ENCODE measurements at regions not wholly inside any gene's neighbourhood (a gene's known extent, or its start where the extent isn't known, plus 50 kb on each side); places are given as distances from the start of the nearest gene placed in this dataset.

DNA sequence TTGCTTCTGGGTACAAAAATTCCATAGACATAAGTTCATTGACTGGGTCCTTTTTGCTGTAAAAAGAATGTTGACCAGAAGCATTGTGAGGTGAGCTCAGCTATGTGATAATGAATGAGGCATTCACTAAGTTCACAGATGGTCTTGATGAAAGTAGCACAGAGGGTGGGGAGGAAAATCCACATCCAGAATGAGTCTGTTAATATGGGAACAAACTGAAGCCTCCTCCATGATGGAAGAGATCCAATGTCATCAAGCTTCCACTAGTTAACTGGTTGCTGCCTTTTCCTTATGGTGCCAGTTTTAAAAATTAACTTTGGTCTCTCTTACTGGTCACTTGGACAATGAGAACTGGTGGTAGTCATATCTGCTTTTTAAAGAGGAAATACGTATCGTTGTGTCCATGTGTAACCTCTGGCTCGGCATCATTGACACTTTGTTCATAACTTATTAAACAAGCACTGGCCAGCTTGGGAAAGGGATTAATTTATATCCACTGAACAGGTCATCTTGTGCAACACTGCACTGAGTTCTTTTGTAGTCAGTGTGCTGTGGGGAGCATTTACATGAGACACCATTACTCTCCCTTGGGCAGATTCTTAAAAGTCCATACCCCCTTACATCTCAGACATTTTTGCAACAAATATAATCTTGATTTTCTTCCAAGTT, 88.6 kb downstream of the ADAMTS1 start:
- Mint-ChIP-seq H3K4me1 (no peaks in the 10 kb centered on the region), H3K9me3 (no peaks in the 10 kb centered on the region), H3K27me3 (peaks cover 6% of the 10 kb centered on the region), H3K36me3 (ENCODE audit: low read depth) (no peaks in the 10 kb centered on the region), H3K27ac (no peak overlapping the region), H3K4me3 (no peak overlapping the region)
- ATAC-seq (replicated peaks), result no peak

GRCh38 chr21:26754853-26755252, 90.4 kb downstream of the ADAMTS1 start:
- Mint-ChIP-seq H3K4me3 (no peak overlapping the region), H3K9me3 (no peaks in the 10 kb centered on the region), H3K36me3 (ENCODE audit: low read depth) (no peaks in the 10 kb centered on the region), H3K27ac (no peak overlapping the region), H3K27me3 (peaks cover 5% of the 10 kb centered on the region), H3K4me1 (no peaks in the 10 kb centered on the region)
- no peak for ATAC-seq (replicated peaks)

- Mint-ChIP-seq H3K9me3 (no peaks in the 10 kb centered on the region), H3K36me3 (ENCODE audit: low read depth) (no peaks in the 10 kb centered on the region), H3K27me3 (peaks cover 5% of the 10 kb centered on the region), H3K27ac (no peak overlapping the region), H3K4me1 (no peaks in the 10 kb centered on the region), H3K4me3 (no peak overlapping the region)
- no peak for ATAC-seq (replicated peaks)
These were observed 91.4 kb downstream of the ADAMTS1 start for GRCh38 chr21:26753822-26754221.

GRCh38 chr21:26752849-26753248, 92.4 kb downstream of the ADAMTS1 start:
- Mint-ChIP-seq H3K36me3 (ENCODE audit: low read depth) (no peaks in the 10 kb centered on the region), H3K9me3 (no peaks in the 10 kb centered on the region), H3K27me3 (peaks cover 5% of the 10 kb centered on the region), H3K4me1 (no peaks in the 10 kb centered on the region), H3K4me3 (no peak overlapping the region), H3K27ac (no peak overlapping the region)
- no peak for ATAC-seq (replicated peaks)

- H3K27me3 Mint-ChIP-seq, result peaks cover 8% of the 10 kb centered on the region
- H3K36me3 Mint-ChIP-seq (ENCODE audit: low read depth), result no peaks in the 10 kb centered on the region
- no peak for ATAC-seq (replicated peaks)
- H3K9me3 Mint-ChIP-seq, result no peaks in the 10 kb centered on the region
- no peak overlapping the region for H3K4me3 Mint-ChIP-seq
- no peaks in the 10 kb centered on the region for H3K4me1 Mint-ChIP-seq
- no peak overlapping the region for H3K27ac Mint-ChIP-seq
These were observed 93.9 kb downstream of the ADAMTS1 start for GRCh38 chr21:26751305-26751704.

DNA sequence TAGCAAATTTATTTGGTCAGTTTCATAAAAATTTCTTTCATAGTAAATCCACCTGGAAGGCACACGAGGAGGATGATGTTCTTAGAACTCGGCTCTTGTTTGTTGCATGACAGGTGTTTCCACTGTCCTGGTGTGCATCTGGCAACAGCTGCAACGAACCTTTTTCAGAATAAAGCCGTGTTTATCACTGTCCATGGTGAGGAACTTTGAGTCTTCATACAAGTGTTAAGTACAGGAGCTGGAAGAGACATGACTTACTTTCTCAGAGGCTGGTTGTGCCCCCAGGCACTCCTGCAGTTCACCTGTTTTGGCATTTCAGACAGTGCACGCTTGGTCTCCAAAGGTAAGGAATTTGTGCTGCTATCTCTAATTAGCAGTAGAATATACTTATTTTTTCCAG, 97.1 kb downstream of the ADAMTS1 start:
- Mint-ChIP-seq H3K27ac (no peak overlapping the region), H3K4me1 (no peaks in the 10 kb centered on the region), H3K36me3 (ENCODE audit: low read depth) (no peaks in the 10 kb centered on the region), H3K27me3 (peaks cover 12% of the 10 kb centered on the region), H3K9me3 (no peaks in the 10 kb centered on the region), H3K4me3 (no peak overlapping the region)
- ATAC-seq (replicated peaks), result no peak

- H3K9me3 Mint-ChIP-seq, result no peaks in the 10 kb centered on the region
- H3K4me3 Mint-ChIP-seq, result no peak overlapping the region
- no peaks in the 10 kb centered on the region for H3K36me3 Mint-ChIP-seq (ENCODE audit: low read depth)
- no peak for ATAC-seq (replicated peaks)
- no peaks in the 10 kb centered on the region for H3K4me1 Mint-ChIP-seq
- H3K27me3 Mint-ChIP-seq, result peaks cover 12% of the 10 kb centered on the region
- H3K27ac Mint-ChIP-seq, result no peak overlapping the region
These were observed 98.0 kb downstream of the ADAMTS1 start for GRCh38 chr21:26747216-26747615.

DNA sequence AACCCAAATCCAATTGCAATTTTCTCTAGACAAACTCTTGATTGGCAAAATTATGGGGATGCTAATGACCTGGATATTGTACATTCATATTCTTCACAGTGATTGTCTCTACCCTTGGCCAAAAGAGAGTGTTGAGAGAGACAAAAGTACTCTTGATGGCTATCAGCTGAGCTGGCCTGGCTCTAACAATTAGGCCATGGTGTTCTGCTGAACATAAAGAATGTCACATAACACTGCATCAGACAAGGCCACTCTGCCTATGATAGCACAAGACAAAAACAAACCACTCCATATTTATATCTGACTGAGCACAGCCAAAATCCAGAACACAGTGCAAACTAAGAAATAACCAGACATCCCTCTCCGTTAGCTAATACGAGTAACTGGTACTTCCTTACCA, 101.7 kb downstream of the ADAMTS1 start:
- Mint-ChIP-seq H3K27me3 (peaks cover 16% of the 10 kb centered on the region), H3K9me3 (no peaks in the 10 kb centered on the region)

GRCh38 chr21:26739189-26739588, 106.0 kb downstream of the ADAMTS1 start:
- no peak overlapping the region for H3K4me3 Mint-ChIP-seq
- H3K4me1 Mint-ChIP-seq, result no peaks in the 10 kb centered on the region
- no peak overlapping the region for H3K27ac Mint-ChIP-seq

More for the DNA sequence above, 101.7 kb downstream of the ADAMTS1 start:
- Mint-ChIP-seq H3K36me3 (ENCODE audit: low read depth) (no peaks in the 10 kb centered on the region), H3K4me3 (no peak overlapping the region), H3K27ac (no peak overlapping the region), H3K4me1 (no peaks in the 10 kb centered on the region)
- no peak for ATAC-seq (replicated peaks)

GRCh38 chr21:26736449-26736848, 108.8 kb downstream of the ADAMTS1 start:
- Mint-ChIP-seq H3K4me1 (no peaks in the 10 kb centered on the region), H3K4me3 (no peak overlapping the region), H3K27ac (no peak overlapping the region), H3K9me3 (no peaks in the 10 kb centered on the region), H3K27me3 (peaks cover 18% of the 10 kb centered on the region), H3K36me3 (ENCODE audit: low read depth) (no peaks in the 10 kb centered on the region)
- ATAC-seq (replicated peaks), result no peak

More at GRCh38 chr21:26739189-26739588, 106.0 kb downstream of the ADAMTS1 start:
- H3K27me3 Mint-ChIP-seq, result peaks cover 19% of the 10 kb centered on the region
- H3K36me3 Mint-ChIP-seq (ENCODE audit: low read depth), result no peaks in the 10 kb centered on the region
- ATAC-seq (replicated peaks), result no peak
- H3K9me3 Mint-ChIP-seq, result no peaks in the 10 kb centered on the region

DNA sequence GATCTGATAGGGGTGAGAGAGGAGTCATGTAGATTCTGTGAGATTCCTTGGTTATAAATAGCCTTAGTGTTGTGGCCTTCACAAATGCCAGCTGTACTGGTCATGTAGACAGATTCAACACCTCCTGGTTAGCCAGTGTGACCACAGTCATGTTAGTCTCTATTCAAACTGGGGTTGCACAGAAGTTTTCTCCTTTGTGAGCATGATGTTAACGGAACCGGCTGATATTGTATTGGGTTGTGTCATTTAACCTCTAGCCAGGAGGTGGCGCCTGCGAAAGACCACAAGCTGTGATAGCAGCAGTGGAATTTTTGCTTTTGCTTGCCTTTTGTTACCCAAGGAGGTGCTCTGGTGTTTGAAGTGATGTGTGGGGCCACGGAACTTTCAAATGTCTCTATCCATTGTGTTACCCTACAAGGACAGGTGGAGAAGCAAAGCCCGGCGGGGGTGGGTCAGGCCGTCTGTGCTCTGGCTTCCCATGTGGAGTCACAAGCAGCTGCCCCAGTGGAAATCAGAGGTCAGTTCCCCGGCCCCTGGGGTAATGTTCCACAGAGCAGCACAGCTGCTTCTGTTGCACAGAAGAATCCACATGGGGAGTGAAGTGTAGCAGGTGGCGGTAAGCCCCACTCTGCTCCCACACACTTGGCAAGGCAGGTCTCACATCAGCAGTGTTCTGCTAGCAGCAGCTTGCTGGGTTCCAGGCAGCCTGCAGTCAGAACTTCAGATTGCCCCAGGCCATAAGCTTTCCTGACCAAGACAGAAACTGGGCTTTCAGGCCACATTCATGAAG, 112.6 kb downstream of the ADAMTS1 start:
- no peaks in the 10 kb centered on the region for H3K9me3 Mint-ChIP-seq
- no peaks in the 10 kb centered on the region for H3K36me3 Mint-ChIP-seq (ENCODE audit: low read depth)
- H3K4me3 Mint-ChIP-seq, result no peak overlapping the region
- no peaks in the 10 kb centered on the region for H3K4me1 Mint-ChIP-seq
- H3K27me3 Mint-ChIP-seq, result peaks cover 17% of the 10 kb centered on the region
- H3K27ac Mint-ChIP-seq, result no peak overlapping the region
- no peak for ATAC-seq (replicated peaks)

DNA sequence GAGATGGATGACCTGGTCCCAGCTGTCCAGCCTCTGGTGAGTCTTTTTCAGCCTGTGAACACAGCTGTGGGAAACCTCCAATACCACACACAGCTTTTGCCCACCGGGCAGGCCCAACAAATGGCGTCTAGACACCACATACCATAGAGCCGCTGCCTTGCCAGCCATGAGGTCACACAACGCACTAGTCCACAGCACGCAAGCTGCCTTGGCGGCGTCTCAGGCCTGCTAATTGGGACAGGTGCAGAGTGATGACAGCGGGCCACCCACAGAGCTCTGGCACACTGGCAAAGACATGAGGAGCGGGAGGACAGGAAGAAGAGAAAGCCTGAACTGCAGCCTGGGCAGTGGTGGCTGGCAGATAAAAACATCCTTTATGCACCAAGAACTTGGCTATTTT, 125.5 kb downstream of the ADAMTS1 start:
- no peak for ATAC-seq (replicated peaks)

GRCh38 chr21:26717146-26717739, 128.0 kb downstream of the ADAMTS1 start:
- Mint-ChIP-seq H3K27me3 (no peaks in the 10 kb centered on the region), H3K4me1 (no peaks in the 10 kb centered on the region), H3K4me3 (no peak overlapping the region), H3K9me3 (no peaks in the 10 kb centered on the region), H3K27ac (no peak overlapping the region), H3K36me3 (ENCODE audit: low read depth) (no peaks in the 10 kb centered on the region)
- ATAC-seq (replicated peaks), result no peak

More for the DNA sequence above, 125.5 kb downstream of the ADAMTS1 start:
- Mint-ChIP-seq H3K4me3 (no peak overlapping the region), H3K4me1 (no peaks in the 10 kb centered on the region), H3K27me3 (no peaks in the 10 kb centered on the region), H3K27ac (no peak overlapping the region), H3K36me3 (ENCODE audit: low read depth) (no peaks in the 10 kb centered on the region), H3K9me3 (no peaks in the 10 kb centered on the region)

- H3K4me1 Mint-ChIP-seq, result no peaks in the 10 kb centered on the region
- no peaks in the 10 kb centered on the region for H3K27me3 Mint-ChIP-seq
- no peaks in the 10 kb centered on the region for H3K9me3 Mint-ChIP-seq
- no peaks in the 10 kb centered on the region for H3K36me3 Mint-ChIP-seq (ENCODE audit: low read depth)
- no peak overlapping the region for H3K4me3 Mint-ChIP-seq
- peak; percentile 37 for ATAC-seq (replicated peaks)
- no peak overlapping the region for H3K27ac Mint-ChIP-seq
These were observed 129.2 kb downstream of the ADAMTS1 start for GRCh38 chr21:26715878-26716506.
